Mononuclear cell (primary cell): ENCODE measurements at regions not wholly inside any gene's neighbourhood (a gene's known extent, or its start where the extent isn't known, plus 50 kb on each side); places are given as distances from the start of the nearest gene placed in this dataset.

Experiments
- H3K27me3 ChIP-seq: 2 replicates; pipeline ENCODE4 v1.6.0; 2011; ENCODE audit warnings: low read length, control low read depth; ENCODE audit not compliant: insufficient read depth
- H3K4me1 ChIP-seq: 2 replicates; pipeline ENCODE4 v1.5.1; 2011; ENCODE audit warnings: mild to moderate bottlenecking, low read length, control low read depth; ENCODE audit not compliant: insufficient read depth
- H3K4me3 ChIP-seq: 2 replicates; pipeline ENCODE4 v1.5.1; 2011; ENCODE audit warnings: mild to moderate bottlenecking, low read length, moderate library complexity
- H3K9me3 ChIP-seq: 2 replicates; pipeline ENCODE4 v1.5.1; 2011; ENCODE audit warnings: low read depth, mild to moderate bottlenecking, control low read depth, low read length

- Histone ChIP-seq H3K4me3 (no peak overlapping the region), H3K9me3 (no peaks in the 10 kb centered on the region), H3K27me3 (peaks cover 21% of the 10 kb centered on the region), H3K4me1 (no peaks in the 10 kb centered on the region)
Observed at GRCh38 chr19:30695171-30695875, 323.1 kb downstream of the ZNF536 start.

- Histone ChIP-seq H3K27me3 (peaks cover 21% of the 10 kb centered on the region), H3K4me3 (no peak overlapping the region), H3K9me3 (no peaks in the 10 kb centered on the region), H3K4me1 (no peaks in the 10 kb centered on the region)
Observed at GRCh38 chr19:30694156-30694755, 322.1 kb downstream of the ZNF536 start.

- Histone ChIP-seq H3K9me3 (no peaks in the 10 kb centered on the region), H3K4me3 (no peak overlapping the region), H3K4me1 (no peaks in the 10 kb centered on the region), H3K27me3 (peaks cover 23% of the 10 kb centered on the region)
Observed at GRCh38 chr19:30692879-30693503, 320.8 kb downstream of the ZNF536 start.

GRCh38 chr19:30692181-30692811 lies 320.1 kb downstream of the ZNF536 start:
- H3K9me3 ChIP-seq: no peaks in the 10 kb centered on the region
- no peak overlapping the region for H3K4me3 ChIP-seq
- H3K4me1 ChIP-seq: no peaks in the 10 kb centered on the region

GRCh38 chr19:30691819-30692166 lies 319.6 kb downstream of the ZNF536 start:
- Histone ChIP-seq H3K9me3 (no peaks in the 10 kb centered on the region), H3K27me3 (peaks cover 23% of the 10 kb centered on the region), H3K4me1 (no peaks in the 10 kb centered on the region), H3K4me3 (no peak overlapping the region)

More at GRCh38 chr19:30692181-30692811, 320.1 kb downstream of the ZNF536 start:
- H3K27me3 ChIP-seq: peaks cover 23% of the 10 kb centered on the region

- H3K9me3 ChIP-seq: no peaks in the 10 kb centered on the region
- H3K4me3 ChIP-seq: no peak overlapping the region
- peaks cover 23% of the 10 kb centered on the region for H3K27me3 ChIP-seq
- no peaks in the 10 kb centered on the region for H3K4me1 ChIP-seq
Observed at GRCh38 chr19:30690935-30691818, 319.0 kb downstream of the ZNF536 start.

- H3K9me3 ChIP-seq: no peaks in the 10 kb centered on the region
Observed at GRCh38 chr19:30690525-30690924, 318.3 kb downstream of the ZNF536 start.

GRCh38 chr19:30689474-30689873 lies 317.3 kb downstream of the ZNF536 start:
- no peaks in the 10 kb centered on the region for H3K4me1 ChIP-seq
- no peak overlapping the region for H3K4me3 ChIP-seq
- H3K9me3 ChIP-seq: no peaks in the 10 kb centered on the region
- peaks cover 23% of the 10 kb centered on the region for H3K27me3 ChIP-seq

More at GRCh38 chr19:30690525-30690924, 318.3 kb downstream of the ZNF536 start:
- Histone ChIP-seq H3K4me1 (no peaks in the 10 kb centered on the region), H3K4me3 (no peak overlapping the region), H3K27me3 (peaks cover 23% of the 10 kb centered on the region)

GRCh38 chr19:30688696-30689095 lies 316.5 kb downstream of the ZNF536 start:
- no peaks in the 10 kb centered on the region for H3K4me1 ChIP-seq
- no peak overlapping the region for H3K4me3 ChIP-seq
- H3K9me3 ChIP-seq: no peaks in the 10 kb centered on the region
- peaks cover 23% of the 10 kb centered on the region for H3K27me3 ChIP-seq

- H3K9me3 ChIP-seq: no peaks in the 10 kb centered on the region
- no peak overlapping the region for H3K4me3 ChIP-seq
- peaks cover 10% of the 10 kb centered on the region for H3K27me3 ChIP-seq
- no peaks in the 10 kb centered on the region for H3K4me1 ChIP-seq
Observed at GRCh38 chr19:30686826-30687566, 314.8 kb downstream of the ZNF536 start.

GRCh38 chr19:30686176-30686820 lies 314.1 kb downstream of the ZNF536 start:
- no peaks in the 10 kb centered on the region for H3K4me1 ChIP-seq
- peaks cover 3% of the 10 kb centered on the region for H3K27me3 ChIP-seq
- H3K4me3 ChIP-seq: no peak overlapping the region
- no peaks in the 10 kb centered on the region for H3K9me3 ChIP-seq

- Histone ChIP-seq H3K9me3 (no peaks in the 10 kb centered on the region), H3K27me3 (peaks cover 2% of the 10 kb centered on the region), H3K4me3 (no peak overlapping the region), H3K4me1 (no peaks in the 10 kb centered on the region)
Observed at GRCh38 chr19:30685426-30686000, 313.3 kb downstream of the ZNF536 start.

GRCh38 chr19:30684613-30685012 lies 312.4 kb downstream of the ZNF536 start:
- no peaks in the 10 kb centered on the region for H3K9me3 ChIP-seq
- peaks cover 2% of the 10 kb centered on the region for H3K27me3 ChIP-seq
- no peaks in the 10 kb centered on the region for H3K4me1 ChIP-seq
- no peak overlapping the region for H3K4me3 ChIP-seq
